ENCODE measurements at regions not wholly inside any gene's neighbourhood (a gene's known extent, or its start where the extent isn't known, plus 50 kb on each side); places are given as distances from the start of the nearest gene placed in this dataset.
A peak's percentile ranks its signal among the peaks of the same experiment; 100 is the strongest.

DNA sequence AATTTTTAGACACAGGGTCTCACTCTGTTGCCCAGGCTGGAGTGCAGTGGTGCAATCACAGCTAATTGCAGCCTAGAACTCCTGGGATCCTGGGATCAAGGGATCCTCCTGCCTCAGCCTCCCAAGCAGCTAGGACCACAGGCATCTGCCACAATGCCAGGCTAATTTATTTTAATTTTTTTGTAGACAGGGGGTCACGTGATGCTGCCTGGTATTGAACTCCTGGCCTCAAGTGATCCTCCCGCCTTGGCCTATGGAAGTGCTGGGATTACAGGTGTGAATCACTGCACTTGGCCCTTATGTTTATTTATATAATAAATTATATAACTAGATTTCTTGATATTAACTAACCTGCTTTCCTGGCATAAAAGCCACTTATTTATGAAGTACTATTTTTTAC is 1081.7 kb upstream of the FANCL start:
- no peak for DNase-seq (ENCODE audit: low spot score)

GRCh38 chr2:59322005-59322404 is 1080.9 kb upstream of the FANCL start:
- no peak for DNase-seq (ENCODE audit: low spot score)

GRCh38 chr2:59314031-59314766 is 1073.1 kb upstream of the FANCL start:
- no peak for DNase-seq (ENCODE audit: low spot score)

GRCh38 chr2:59312967-59313940 is 1072.1 kb upstream of the FANCL start:
- DNase-seq (ENCODE audit: low spot score) = no peak

- DNase-seq (ENCODE audit: low spot score) = no peak
These were observed 1070.9 kb upstream of the FANCL start for GRCh38 chr2:59312029-59312428.

DNA sequence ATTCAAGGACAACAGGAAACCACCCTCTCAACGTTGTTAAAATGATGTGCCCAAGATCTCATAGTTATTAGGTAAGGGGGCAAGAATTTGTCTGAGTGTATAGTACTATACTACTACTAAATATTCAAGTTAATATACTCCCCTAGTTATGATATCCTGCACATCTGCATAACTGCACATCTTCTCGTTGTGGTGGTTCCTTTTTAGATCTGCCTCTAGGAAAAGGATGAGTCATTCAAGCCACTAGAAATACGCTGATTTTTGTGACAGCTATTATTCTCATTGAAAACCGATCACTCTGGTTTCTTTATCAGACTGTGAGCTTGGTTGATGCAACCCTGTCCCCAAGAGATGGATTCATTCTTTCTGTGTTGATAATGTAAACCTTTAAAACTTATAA is 1067.0 kb upstream of the FANCL start:
- no peak for DNase-seq (ENCODE audit: low spot score)

GRCh38 chr2:59307196-59307595 is 1066.1 kb upstream of the FANCL start:
- DNase-seq (ENCODE audit: low spot score) = no peak

GRCh38 chr2:59303272-59303671 is 1062.1 kb upstream of the FANCL start:
- no peak for DNase-seq (ENCODE audit: low spot score)

GRCh38 chr2:59302683-59303082 is 1061.6 kb upstream of the FANCL start:
- DNase-seq (ENCODE audit: low spot score) = no peak

DNA sequence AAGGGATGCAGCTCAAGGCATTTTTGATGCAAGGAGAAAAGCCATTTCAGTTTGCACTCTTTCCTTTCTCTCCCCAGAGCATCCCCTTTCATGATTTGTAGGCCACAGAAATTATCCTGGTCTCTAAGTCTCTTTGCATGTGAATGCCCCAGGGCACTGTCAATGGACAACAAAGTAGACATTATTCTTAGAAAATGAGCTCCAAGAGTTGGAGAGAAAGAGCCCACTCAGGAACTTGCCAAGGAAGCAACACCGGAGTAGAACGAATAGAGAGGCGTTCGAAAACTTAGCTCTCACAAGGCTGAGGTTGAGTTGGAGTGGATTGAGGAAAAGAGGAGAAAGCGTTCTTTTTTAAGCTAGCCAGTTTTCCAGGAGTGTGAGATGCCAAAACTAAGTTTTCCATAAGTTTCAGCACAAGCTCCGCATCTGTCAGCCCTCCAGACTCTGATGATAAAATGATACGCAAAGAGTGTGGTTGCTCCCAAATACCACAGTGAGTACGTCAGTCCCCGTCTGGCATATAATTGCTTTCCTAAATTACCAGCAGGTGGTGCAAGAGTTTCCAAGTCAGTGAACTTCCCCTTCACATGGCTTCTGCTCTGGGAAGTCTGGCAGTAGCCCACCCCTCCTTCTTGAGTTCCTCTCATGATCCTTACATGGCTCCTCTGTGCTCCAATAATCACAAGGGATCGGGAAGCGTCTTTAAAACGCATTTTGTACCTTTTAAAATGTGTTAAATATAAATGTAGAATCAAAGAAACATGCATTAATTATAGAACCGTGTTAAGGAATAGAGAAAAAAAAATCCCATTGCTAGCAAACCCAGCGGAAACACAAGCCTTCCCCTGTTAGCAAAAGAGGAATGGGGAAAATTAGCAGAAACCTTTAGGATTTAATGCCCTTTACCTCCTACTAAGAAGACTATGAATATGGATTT is 1060.6 kb upstream of the FANCL start:
- DNase-seq (ENCODE audit: low spot score) = peak; percentile 85

- DNase-seq (ENCODE audit: low spot score) = no peak
These were observed 1056.7 kb upstream of the FANCL start for GRCh38 chr2:59297816-59298215.

- DNase-seq (ENCODE audit: low spot score) = no peak
These were observed 1055.2 kb upstream of the FANCL start for GRCh38 chr2:59296279-59296678.

DNA sequence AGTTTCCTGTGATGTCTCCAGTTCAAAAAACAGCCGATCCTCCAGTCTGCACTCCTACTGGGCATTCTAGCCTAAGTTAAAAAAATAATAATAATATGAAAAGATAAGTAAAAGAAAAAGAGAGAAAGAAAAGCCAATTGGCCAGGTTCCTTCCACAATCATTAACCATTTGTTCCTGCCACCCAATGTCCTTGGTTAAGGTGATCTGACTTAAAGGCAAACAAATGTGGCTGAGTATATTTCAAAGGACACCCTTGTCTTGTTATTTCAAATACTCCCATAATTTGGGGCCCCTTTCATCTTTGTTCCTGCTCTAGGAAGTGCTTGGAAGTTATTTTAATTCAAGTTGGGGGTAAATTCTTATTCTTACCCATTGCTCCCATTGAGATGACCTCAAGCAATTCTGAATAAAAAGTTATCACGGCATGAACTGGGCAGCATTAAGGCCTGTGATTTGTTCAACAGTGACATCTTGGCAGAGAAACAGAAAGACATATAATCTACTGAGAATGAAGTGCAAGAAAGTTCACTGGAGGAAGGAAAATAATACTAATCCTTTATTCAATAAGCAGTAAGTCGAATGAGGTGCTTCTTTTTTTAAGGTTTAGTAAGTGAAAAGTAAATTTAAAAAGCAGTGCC is 1054.5 kb upstream of the FANCL start:
- no peak for DNase-seq (ENCODE audit: low spot score)

DNA sequence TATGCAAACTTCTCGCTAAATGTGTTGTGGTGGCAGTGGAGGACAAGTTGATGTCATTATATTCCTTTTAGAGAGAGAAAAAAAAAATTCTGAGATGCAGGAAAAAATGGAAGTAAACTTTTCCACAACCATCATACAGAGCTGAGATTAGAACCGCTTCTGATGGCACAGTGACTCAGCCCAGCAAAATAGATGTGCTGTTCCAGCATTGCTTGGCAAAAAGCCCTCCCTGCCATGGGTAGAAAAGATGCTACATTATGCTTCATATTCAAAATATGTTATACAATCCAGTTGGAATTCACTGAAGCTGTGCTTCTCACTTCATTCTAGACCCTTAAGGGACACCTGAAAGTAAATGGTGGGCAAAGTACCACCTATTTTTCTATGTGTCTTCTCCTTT is 1047.6 kb upstream of the FANCL start:
- DNase-seq (ENCODE audit: low spot score) = no peak

GRCh38 chr2:59282374-59283057 is 1041.4 kb upstream of the FANCL start:
- DNase-seq (ENCODE audit: low spot score) = no peak

DNA sequence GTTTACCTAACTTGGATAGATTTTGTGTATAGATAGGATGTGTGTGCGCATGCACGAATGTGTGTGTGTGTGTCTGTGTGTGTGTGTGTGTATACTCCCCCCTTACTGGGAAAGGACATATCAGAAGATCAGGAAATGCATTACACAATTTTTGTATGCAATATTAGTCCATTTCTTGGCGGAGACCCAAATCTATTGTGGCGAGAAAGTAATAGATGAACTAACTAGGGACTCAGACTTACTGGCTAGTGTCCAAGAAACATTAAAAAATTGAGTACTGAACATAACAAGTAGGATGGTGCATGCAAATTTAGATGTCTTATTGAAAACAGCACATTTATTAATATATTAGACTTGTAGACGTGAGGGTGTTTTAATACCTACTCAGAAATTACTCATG is 1036.5 kb upstream of the FANCL start:
- DNase-seq (ENCODE audit: low spot score) = no peak

- DNase-seq (ENCODE audit: low spot score) = no peak
These were observed 1035.8 kb upstream of the FANCL start for GRCh38 chr2:59276917-59277316.

DNA sequence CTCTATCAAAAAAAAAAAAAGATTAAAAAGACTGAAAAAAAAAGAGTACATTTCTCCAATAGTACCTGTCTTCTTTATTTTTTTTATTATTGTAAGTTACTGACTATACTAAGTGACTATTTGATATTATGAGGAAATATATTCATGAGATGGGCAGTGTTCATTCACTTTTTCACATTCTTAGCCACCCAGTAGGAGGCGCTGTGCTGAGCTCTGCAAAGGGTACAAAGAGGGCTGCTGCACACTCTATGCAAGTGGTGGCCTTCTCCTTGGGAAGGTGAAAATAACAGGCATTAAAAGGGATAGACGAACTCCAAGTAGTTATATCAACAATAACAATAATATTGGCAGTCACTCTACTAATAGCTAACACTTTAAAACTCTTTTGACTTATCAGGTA is 1034.9 kb upstream of the FANCL start:
- DNase-seq (ENCODE audit: low spot score) = no peak

DNA sequence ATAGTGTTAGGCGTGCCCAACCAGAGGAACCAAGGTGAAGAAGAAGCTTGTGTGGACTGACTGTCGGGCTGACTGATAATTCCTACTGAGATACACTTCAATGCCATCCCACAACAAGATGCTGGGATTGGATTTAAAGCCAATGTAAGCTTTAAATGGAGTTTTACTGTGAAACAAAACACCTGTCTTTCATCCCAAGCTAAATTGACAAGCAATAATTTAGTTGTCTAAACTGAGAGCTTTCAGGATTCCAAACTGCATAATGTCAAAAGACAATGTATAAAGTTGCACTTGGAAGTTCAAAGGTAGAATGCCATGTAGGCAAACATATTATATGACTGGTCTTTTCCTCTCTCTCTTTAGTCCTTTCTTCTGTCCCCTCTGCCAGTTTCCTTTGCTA is 1025.3 kb upstream of the FANCL start:
- DNase-seq (ENCODE audit: low spot score) = no peak

DNA sequence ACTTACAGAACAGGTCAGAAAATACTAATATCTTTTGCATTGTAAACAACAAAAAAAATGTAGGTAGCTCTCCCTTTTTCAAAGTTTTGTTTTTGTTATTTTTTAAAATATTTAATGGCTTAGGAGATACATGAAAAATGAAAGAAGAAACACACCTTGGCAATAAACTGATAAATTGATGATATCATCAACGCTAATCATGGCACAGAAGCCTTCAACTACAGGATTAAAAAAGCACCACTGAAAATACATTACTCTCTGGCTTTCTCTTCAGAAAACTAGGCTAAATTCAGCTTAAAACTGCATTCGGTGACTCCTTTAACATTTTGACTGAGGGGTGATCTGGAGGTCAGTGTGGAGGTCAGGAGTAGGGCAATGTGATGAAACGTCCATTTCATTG is 1018.8 kb upstream of the FANCL start:
- DNase-seq (ENCODE audit: low spot score) = no peak

- DNase-seq (ENCODE audit: low spot score) = no peak
These were observed 1015.2 kb upstream of the FANCL start for GRCh38 chr2:59256290-59256689.
